HL-60 (cell line): ENCODE measurements at regions not wholly inside any gene's neighbourhood (a gene's known extent, or its start where the extent isn't known, plus 50 kb on each side); places are given as distances from the start of the nearest gene placed in this dataset.

Experiments used
- CTCF ChIP-seq: IDR thresholded peaks from one replicate; pipeline ENCODE4 v1.5.1; 2011; ENCODE audit warnings: low read length, control low read depth, inconsistent platforms; ENCODE audit not compliant: insufficient read depth
- GABPA ChIP-seq: IDR thresholded peaks from 2 replicates; pipeline ENCODE4 v1.6.1; 2012; ENCODE audit warnings: low read depth
- POLR2AphosphoS5 ChIP-seq: IDR thresholded peaks from 2 replicates; pipeline ENCODE4 v1.6.1; 2012; ENCODE audit warnings: low read depth
- REST ChIP-seq: IDR thresholded peaks from 2 replicates; pipeline ENCODE4 v1.6.1; 2012; ENCODE audit warnings: low read depth; ENCODE audit not compliant: insufficient replicate concordance

GRCh38 chr21:16250273-16250672 is 520.5 kb downstream of the USP25 start:
- TF ChIP-seq CTCF (no peak), POLR2AphosphoS5 (no peak), GABPA (no peak), REST (no peak)
